Effector memory CD4-positive, alpha-beta T cell (primary cell): ENCODE measurements at regions not wholly inside any gene's neighbourhood (a gene's known extent, or its start where the extent isn't known, plus 50 kb on each side); places are given as distances from the start of the nearest gene placed in this dataset.

Experiments used
- DNase-seq, 3 donors: peaks; one replicate each; pipeline ENCODE4 v3.0.0-alpha.2; 2020
- H3K27ac ChIP-seq: 2 replicates; pipeline ENCODE4 v1.7.0; 2013; ENCODE audit warnings: mild to moderate bottlenecking, low read length, moderate library complexity; ENCODE audit not compliant: insufficient read depth, poor library complexity, severe bottlenecking
- H3K27me3 ChIP-seq: replicated peaks from 2 replicates; pipeline ENCODE4 v1.7.0; 2013; ENCODE audit warnings: mild to moderate bottlenecking, low read length; ENCODE audit not compliant: insufficient read depth, control insufficient read depth, poor library complexity, severe bottlenecking
- H3K36me3 ChIP-seq: 2 replicates; pipeline ENCODE4 v1.7.0; 2013; ENCODE audit warnings: mild to moderate bottlenecking, low read length, moderate library complexity; ENCODE audit not compliant: control insufficient read depth, insufficient read depth
- H3K4me1 ChIP-seq: 2 replicates; pipeline ENCODE4 v1.7.0; 2013; ENCODE audit warnings: low read length, mild to moderate bottlenecking; ENCODE audit not compliant: control insufficient read depth, insufficient read depth, poor library complexity, severe bottlenecking
- H3K4me3 ChIP-seq: 2 replicates; pipeline ENCODE4 v1.7.0; 2013; ENCODE audit warnings: low read length, low read depth, mild to moderate bottlenecking; ENCODE audit not compliant: insufficient read depth, poor library complexity, severe bottlenecking
- H3K9me3 ChIP-seq: 2 replicates; pipeline ENCODE4 v1.7.0; 2013; ENCODE audit warnings: mild to moderate bottlenecking, low read length, moderate library complexity; ENCODE audit not compliant: control insufficient read depth

DNA sequence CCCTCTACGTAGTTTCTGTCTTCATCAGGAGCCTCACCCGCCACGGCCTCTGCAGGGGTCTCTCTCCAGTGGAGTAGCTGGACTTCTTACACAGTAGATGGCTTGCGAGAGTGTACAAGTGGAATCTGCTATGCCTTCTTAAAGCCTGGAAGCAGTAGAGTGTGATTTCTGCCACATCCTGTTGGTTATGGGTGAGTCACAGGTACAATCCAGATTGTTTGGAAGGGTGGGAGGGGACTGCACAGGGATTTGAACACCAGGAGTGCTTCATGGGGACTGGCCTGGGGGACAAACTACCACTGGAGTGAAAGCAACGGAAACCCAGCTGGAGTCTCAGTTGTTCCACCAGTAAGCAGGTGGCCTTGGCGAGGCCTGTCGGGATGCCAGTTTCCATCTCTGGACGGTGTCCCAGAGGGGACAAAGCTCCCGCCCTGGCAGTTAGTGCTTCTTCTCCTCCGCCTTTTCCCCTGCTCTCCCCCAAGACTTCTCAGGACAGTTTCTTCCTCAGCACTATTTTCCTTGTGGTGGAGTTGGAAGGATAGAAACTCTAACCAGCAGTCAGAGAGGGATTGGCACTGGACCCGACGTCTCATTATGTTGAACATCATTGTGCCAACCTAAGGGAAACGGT is 85.0 kb upstream of the RCN1 start:
- H3K4me1 ChIP-seq, result no peaks in the 10 kb centered on the region
- H3K36me3 ChIP-seq, result no peaks in the 10 kb centered on the region
- no peaks in the 10 kb centered on the region for H3K27me3 ChIP-seq
- DNase-seq, result no peak
- H3K9me3 ChIP-seq, result no peaks in the 10 kb centered on the region
- no peak overlapping the region for H3K4me3 ChIP-seq
- no peak overlapping the region for H3K27ac ChIP-seq

DNA sequence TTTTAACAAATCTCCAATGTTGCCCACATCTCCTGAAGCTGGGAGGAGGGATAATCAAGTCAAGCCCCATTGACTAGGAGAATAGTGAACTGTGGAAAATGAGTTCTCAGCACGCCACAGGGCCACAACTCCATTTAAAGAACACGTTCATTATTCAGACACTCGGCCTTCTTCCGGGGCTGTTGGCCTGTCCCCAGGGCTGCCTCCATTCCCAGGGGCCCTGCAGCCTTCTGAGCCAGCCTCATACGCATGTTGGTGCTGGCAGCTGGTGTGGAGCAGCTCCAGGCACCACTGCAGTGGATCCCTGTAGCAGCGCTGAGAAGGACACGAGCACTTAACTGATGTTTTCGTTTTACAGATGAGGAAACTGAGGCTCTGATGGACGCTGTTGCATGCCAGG is 87.5 kb upstream of the RCN1 start:
- Histone ChIP-seq H3K36me3 (no peaks in the 10 kb centered on the region), H3K27ac (no peak overlapping the region), H3K27me3 (no peaks in the 10 kb centered on the region), H3K9me3 (no peaks in the 10 kb centered on the region), H3K4me1 (no peaks in the 10 kb centered on the region), H3K4me3 (no peak overlapping the region)
- DNase-seq, result no peak

DNA sequence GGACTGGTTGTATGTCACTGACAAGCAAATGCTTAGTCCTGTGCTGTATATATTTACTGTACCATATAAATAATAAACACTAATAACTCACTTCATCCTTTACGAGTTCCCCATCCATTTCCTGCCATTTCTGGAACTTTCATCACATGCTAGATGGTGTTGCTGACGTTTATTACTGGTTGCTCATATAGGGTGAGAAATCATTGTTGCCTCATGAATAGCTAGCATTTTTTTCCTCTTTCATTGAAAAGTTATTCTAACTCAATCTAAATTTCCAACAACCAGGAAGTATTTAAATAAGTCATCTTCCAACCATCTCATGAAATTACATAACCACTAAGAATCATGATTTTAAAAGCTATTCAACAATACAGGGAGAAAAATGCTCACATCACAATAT is 88.6 kb upstream of the RCN1 start:
- H3K36me3 ChIP-seq, result no peaks in the 10 kb centered on the region
- H3K4me3 ChIP-seq, result no peak overlapping the region
- no peak for DNase-seq
- no peak overlapping the region for H3K27ac ChIP-seq
- H3K9me3 ChIP-seq, result no peaks in the 10 kb centered on the region
- no peaks in the 10 kb centered on the region for H3K4me1 ChIP-seq
- no peaks in the 10 kb centered on the region for H3K27me3 ChIP-seq

DNA sequence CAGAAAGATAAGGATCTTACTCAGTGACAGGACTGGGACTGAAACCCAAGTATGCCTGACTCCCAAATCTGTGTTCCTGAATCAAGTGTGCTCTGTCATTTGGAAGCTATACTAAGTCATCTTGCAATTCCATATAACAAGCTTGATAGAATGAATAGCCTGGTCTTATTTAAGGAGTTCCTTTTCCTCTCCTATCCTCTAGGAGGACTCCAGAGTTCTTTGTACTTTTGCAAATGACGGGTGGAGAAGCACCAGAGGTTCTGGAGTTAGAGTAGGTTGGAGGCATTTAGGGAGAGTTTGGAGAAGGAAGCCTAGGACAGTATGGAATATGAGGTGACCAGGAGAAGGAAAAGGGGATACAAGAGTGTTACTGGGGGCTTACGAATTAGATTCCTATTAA is 92.9 kb upstream of the RCN1 start:
- no peaks in the 10 kb centered on the region for H3K36me3 ChIP-seq
- H3K4me3 ChIP-seq, result no peak overlapping the region
- no peak for DNase-seq
- no peak overlapping the region for H3K27ac ChIP-seq
- H3K27me3 ChIP-seq, result no peaks in the 10 kb centered on the region
- no peaks in the 10 kb centered on the region for H3K9me3 ChIP-seq
- H3K4me1 ChIP-seq, result no peaks in the 10 kb centered on the region

DNA sequence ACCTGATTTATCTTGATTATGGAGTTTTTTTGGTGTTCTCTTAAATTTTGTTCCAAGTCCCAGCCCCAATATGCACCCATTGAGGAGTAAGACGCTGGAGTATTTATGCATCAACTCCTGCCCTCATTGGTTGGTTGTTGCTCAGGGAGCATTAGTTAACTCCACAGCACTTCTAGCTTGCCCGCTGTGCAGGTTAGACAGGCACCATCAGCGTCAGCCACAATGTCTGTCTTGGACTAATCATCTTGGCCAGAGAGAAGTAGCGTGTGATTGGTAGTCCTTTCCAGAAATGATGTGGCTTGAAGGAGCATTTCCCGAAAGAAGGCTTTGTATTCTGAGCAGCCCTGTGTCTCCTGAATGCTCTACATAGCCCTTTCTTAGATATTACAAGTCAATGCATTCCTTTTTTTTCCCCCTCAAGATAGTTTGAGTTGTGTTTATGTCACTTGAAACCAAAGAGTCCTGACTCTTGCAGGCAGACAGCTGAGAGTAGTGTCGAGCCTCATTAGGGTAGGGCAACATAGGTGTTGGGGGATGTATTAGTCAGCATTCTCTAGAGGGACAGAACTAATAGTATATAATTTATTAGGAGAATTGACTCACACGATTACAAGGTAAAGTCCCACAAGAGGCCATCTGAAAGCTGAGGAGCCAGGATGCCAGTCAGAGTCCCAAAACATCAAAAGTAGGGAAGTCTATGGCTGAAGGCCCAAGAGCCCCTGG is 94.6 kb upstream of the RCN1 start:
- Histone ChIP-seq H3K9me3 (no peaks in the 10 kb centered on the region), H3K36me3 (no peaks in the 10 kb centered on the region), H3K4me1 (no peaks in the 10 kb centered on the region), H3K27ac (no peak overlapping the region), H3K4me3 (no peak overlapping the region), H3K27me3 (no peaks in the 10 kb centered on the region)
- no peak for DNase-seq

DNA sequence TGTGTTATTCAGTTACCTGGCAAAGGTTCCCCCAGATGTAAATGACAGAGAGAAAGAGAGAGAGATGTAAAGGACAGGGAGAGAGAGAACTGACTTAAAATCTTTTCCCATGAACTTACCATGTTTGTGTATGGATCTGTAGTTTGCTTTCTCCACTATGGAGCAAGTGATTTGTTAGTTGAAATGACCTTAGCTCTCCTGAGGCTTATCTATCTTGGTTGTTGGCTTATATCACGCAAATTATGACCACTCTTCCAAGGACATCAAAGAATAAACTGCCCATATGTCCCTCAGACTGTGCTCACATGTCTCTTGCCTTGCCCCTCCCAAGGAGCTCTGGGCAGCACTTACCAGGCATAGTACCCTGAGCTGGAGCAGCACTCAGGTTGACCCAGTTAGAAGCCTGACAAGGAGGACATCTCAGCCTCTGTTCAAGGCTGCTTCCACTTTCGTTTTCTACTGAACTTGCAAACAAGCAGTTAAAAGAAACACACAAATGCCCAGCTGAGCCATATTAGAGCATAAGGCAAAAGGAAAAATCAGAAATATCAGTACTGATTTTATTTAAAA is 95.3 kb upstream of the RCN1 start:
- Histone ChIP-seq H3K4me1 (no peaks in the 10 kb centered on the region), H3K9me3 (no peaks in the 10 kb centered on the region), H3K4me3 (peak overlapping the region; percentile 22), H3K36me3 (no peaks in the 10 kb centered on the region), H3K27me3 (no peaks in the 10 kb centered on the region), H3K27ac (no peak overlapping the region)
- no peak for DNase-seq

DNA sequence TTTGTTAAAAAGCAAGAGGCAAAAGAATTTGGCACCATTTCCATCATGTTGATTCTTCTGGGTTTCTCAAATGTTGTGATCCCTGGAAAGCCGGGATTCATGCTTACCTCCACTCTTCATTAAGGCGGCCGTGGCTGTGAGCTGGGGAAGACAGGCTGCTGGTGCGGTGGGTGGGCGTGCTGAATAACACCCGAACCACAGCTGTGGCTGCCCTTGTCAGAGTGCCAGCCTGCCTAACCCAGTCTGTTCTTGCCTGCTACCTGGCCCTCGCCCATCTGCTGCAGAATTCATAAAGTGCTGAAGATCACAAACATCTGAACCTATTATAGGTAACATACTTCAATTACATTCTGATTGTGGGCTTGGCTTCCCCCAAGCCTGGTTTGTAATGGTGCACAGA is 95.8 kb upstream of the RCN1 start:
- no peak for DNase-seq
- Histone ChIP-seq H3K27ac (no peak overlapping the region), H3K36me3 (no peaks in the 10 kb centered on the region), H3K27me3 (no peaks in the 10 kb centered on the region), H3K4me3 (no peak overlapping the region), H3K9me3 (no peaks in the 10 kb centered on the region), H3K4me1 (no peaks in the 10 kb centered on the region)

DNA sequence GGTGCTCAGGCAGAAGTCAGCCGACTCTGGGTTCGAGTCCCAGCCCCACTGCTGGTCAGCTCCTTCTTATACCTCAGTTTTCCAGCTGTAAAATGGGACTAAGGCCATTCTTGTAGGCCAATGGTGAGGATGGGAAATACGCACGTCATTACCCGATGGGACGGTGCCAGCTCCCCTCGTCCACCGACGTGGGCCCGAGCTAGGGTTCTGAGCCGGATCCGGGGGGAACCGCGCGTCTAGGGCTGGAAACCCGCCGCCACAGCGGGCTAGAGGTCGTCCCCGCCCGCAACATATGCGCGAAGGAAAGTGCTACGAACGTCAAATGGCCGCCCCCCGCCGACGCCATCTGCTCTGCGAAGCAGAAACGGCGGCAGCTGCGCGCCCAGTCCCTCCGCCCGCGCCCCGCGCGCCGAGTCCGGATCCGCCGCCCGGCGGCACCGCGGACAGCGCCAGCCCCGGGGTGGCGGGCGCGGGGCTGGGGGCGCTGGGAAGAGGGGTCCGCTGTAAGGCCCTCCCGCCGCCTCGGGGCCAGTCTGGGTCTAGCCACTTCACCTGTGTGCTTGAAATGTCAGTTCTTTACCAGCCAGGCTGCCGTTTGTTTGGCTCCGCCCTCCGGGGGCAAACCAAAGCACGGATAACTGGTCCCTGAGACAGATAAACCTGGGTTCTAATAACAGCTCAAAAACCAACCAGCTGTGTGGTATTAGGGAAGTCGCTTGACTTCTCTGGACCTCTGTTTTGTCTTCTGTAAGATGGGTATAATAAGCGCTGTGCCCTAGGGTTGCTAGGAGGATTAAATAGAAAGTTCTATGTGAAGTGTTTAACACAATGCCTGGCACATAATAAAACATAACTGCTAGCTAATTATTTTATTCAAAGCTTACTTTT is 103.5 kb upstream of the RCN1 start:
- no peak overlapping the region for H3K27ac ChIP-seq
- no peak overlapping the region for H3K4me3 ChIP-seq
- H3K36me3 ChIP-seq, result no peaks in the 10 kb centered on the region
- no peaks in the 10 kb centered on the region for H3K9me3 ChIP-seq
- DNase-seq, result no peak
- peaks cover 3% of the 10 kb centered on the region for H3K27me3 ChIP-seq
- H3K4me1 ChIP-seq, result peaks cover 2% of the 10 kb centered on the region

DNA sequence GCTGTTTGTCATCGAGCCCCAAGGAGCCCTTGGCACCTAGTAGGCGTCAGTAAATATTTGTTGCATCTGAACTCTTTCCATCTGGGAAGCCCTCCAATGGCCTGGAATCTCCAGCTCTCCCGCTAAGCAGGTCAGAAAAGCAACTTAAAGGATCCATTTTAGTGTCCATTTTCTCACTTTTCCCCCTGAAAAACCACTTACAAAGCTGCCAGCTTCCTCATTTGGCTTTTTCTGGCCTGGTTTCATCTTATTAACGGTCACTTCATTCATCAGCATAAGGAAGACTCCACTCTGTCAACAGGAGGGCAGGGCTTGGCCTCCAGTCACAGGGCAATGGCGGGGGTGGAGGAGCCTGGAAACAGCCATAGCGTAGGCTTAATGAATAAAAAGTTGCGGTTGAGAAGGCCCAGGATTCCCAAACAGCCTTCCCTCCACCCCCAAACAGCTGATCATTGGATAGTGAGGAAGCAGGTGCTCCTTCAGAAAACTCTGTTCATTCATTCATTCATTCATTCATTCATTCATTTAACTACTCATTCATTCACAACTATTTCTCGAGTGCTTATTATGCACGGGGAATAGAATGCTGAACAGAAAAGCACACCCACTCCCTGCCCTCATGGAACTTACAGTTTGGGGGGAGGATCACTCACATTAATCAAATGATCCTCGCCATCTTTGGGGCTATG is 104.5 kb upstream of the RCN1 start:
- DNase-seq, result no peak
- Histone ChIP-seq H3K27ac (no peak overlapping the region), H3K9me3 (no peaks in the 10 kb centered on the region), H3K27me3 (peaks cover 3% of the 10 kb centered on the region), H3K4me3 (no peak overlapping the region), H3K36me3 (no peaks in the 10 kb centered on the region), H3K4me1 (peaks cover 2% of the 10 kb centered on the region)
